Stimulated activated CD4-positive, alpha-beta T cell treated with anti-CD3 and anti-CD28 coated beads, Interleukin-15, amount 100 ng/mL, for 1 hour (primary cell): ENCODE measurements at regions not wholly inside any gene's neighbourhood (a gene's known extent, or its start where the extent isn't known, plus 50 kb on each side); places are given as distances from the start of the nearest gene placed in this dataset.

Experiments
- DNase-seq, 2 donors: peaks; one replicate each; pipeline ENCODE4 v3.0.0-alpha.2; 2020; ENCODE audit warnings: low read depth in 1 of 2, low spot score in 1 of 2

GRCh38 chr2:219887870-219888269 lies 260.4 kb downstream of the SLC4A3 start:
- DNase-seq = no peak

DNA sequence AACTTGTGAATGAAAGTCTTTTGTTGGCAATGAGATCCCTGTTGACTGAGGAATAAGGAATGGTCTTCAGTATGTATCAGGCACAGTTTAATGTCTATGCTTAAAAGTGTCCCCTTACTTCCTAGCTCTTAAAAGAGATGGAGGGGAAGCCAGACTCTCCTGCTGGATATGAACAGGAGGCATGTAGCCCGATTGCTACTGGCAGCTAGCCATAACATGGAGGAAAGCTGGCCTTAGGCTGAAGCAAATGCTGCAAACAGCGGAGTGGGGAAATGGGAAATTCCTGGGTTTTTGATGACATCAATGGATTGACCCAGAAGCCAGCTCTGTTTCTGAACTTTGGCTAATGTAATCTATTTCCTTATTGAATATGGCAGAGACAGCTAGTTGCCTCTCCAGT lies 266.1 kb downstream of the SLC4A3 start:
- DNase-seq = no peak

DNA sequence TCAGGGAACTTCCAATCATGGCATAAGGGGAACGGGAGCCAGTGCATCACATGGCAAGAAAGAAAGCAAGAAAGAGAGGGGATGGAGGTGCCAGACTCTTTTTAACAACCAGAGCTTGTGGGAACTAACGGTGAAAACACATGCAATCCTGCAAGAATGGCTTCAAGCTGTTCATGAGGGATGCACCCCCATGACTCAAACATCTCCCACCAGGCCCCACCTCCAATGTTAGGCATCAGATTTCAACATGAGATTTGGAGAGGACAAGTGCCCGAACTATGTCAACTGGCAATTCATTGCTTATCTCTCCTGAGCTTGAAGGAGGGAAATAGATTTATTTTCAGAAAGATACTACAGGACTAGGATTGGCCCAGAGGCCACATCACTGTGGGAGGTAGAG lies 270.0 kb downstream of the SLC4A3 start:
- no peak for DNase-seq

- DNase-seq = no peak
Measured at GRCh38 chr2:219901155-219901554, 273.7 kb downstream of the SLC4A3 start.

GRCh38 chr2:219902891-219903552 lies 275.6 kb downstream of the SLC4A3 start:
- no peak for DNase-seq

DNA sequence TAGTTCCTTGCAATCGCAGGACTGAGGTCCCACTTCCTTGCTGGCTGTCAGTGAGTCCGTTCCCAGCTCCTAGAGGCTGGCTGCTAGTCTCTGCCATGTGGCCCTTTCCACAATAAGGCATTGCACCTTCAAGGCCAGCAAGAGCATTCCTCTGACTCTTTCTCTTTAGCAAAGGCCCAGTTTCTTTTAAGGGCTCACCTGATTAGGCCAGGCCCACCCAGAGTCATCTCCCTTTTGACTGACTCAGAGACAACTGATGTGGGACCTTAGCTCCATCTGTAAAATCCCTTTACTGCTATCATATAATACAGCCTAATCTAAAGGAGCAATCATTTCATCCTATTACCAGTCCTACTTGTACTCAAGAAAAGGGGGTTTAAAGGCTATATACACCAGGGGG lies 278.2 kb downstream of the SLC4A3 start:
- no peak for DNase-seq

GRCh38 chr2:219906114-219907010 lies 278.9 kb downstream of the SLC4A3 start:
- no peak for DNase-seq

DNA sequence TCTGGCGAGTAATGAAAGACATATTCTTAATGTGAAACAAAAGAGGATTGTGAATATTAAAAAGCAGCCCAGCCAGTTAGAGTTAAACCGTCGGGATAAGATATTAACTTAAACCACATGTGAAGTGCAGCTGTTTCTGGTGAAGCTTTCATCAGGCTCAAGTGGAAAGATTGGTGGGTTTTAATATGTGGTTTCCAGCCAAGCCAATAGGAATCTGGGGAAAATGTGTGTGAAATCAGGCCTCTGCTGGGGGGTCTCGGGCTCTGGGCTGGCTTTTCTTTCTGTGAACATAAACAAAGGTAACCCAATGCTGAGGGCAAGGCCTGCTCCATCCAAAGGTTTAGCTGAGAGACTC lies 279.6 kb downstream of the SLC4A3 start:
- no peak for DNase-seq

DNA sequence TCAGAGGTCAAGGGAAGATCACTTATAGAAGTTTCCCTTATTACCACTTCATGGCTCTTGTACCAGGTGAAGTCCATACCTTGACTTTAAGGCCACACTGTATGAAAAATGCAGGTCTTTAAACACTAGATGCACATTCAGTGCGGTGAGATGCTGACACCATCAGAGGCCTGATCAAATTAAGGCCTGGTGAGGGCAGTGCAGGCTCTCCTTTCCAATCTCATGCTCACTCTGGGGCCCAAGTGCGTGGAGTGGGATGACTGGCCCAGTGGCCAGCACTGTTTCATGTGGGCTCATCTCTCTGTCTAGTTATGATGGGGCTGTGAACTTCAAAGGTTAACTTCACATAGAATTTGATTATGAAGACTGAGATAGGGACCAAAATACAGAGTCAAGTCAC lies 281.1 kb downstream of the SLC4A3 start:
- DNase-seq = no peak

DNA sequence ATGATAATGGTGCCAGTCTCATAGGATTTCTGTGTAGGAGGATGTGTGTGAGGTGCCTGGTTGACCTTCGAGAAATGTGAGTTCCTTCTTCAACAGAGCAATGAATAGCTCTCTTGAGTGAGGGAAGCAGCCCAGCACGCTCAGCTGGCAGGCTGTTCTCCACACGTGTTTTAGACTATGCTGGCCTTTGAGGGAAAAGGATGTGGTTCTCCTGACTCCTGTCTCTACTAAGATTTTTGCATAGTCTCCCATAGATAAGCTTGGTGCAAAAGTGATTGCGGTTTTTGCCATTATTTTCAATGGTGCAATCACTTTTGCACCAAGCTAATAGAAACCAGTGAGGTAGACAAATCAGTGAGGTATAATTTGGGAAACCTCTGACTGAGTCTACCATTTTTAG lies 284.1 kb downstream of the SLC4A3 start:
- DNase-seq = no peak

DNA sequence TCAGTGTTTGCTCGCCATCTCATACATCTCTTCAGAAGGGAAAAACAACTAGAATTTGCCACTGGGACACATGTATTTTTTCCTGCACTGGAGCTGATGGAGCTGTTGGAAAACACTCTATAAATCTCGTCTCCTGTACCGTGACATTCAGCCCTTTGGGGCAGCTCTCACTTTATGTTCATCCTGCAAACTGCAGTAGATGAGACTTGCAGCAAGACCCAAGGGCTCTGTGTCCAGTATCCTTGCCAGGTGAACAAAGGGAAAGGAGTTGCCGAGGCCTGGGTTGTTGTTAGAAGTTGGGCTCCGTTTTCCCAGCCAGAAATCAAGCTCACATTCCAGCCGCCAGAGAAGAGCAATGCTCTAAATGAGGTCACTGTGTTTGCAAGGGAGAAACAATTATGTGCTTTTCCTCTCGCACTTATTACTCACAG lies 285.1 kb downstream of the SLC4A3 start:
- no peak for DNase-seq

DNA sequence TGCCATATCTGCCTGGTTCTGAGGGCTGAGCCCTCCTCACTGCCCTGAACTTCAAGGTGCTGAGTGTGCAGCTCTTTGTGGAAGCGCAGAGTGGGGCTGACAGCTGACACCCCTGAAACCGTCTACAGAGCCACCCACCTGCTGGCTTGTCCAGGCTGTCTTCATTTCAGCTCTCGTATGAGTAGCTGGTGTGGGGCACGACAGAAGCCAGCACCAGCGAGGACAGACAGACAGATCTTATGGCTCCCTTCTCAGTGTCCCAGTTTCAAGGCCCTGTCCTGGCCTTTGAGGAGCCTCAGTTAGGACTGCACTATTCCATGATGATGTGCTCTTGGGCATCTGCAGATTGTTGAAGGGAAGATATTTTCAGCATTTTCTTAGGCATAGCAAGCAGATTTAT lies 287.1 kb downstream of the SLC4A3 start:
- no peak for DNase-seq

DNA sequence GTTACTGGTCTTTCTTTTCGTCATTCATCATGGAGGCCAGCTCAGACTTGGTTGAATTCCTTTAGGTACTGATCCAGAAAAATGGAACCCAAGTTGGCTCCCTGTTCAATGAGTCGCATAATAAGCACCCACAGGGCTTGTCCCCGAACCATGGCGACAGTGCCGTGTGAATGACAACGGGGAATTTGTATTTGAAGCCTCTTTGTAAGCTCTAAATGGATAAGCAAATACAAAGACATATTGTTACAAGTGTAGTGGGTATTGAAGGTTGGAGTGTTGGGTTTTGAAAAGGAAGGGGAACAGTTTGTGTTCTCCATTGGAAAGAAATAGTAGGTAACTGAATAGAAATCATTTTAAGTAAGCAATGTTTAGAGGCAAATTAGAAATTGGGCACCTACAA lies 288.9 kb downstream of the SLC4A3 start:
- no peak for DNase-seq

DNA sequence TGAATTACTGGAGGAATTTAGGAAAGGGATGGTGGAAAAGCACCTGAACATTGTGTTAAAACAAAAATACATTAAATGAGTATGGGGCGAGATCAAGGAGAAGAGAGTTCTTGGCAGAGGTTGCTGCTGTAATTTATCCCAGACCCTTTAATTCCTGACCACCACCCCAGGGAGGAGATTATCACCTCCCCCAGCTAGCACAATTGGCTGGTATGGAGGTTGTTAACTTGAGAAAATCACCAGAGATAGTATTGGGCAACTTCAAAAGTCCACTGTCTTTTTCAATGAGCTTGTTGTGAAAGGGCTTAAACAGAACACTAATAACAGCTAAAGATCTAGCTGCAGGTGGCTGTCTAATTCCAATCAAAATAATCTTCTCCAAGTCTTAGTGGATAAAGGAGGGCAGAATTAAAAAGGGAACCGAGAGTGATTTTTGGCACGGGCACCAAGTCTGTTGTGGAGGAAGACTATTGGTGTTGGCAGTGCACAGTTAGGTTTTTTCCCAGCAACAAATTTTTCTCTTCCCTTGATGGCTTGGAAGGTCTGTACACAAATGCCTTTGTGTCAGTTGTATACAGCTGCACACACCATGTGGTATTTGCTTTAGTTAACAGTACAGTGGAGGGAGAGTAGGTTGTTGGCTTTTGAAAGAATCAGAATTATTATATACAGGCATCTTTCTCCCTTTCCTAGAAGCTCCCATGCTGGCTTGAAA lies 289.5 kb downstream of the SLC4A3 start:
- DNase-seq = no peak

- DNase-seq = no peak
Measured at GRCh38 chr2:219918254-219918653, 290.8 kb downstream of the SLC4A3 start.

GRCh38 chr2:219918944-219919343 lies 291.5 kb downstream of the SLC4A3 start:
- DNase-seq = no peak

- DNase-seq = no peak
Measured at GRCh38 chr2:219919506-219919905, 292.1 kb downstream of the SLC4A3 start.

- DNase-seq = no peak
Measured at GRCh38 chr2:219929835-219930234, 302.4 kb downstream of the SLC4A3 start.

- DNase-seq = no peak
Measured at GRCh38 chr2:219939647-219940046, 312.2 kb downstream of the SLC4A3 start.

- DNase-seq = no peak
Measured at GRCh38 chr2:219944866-219945265, 317.4 kb downstream of the SLC4A3 start.

DNA sequence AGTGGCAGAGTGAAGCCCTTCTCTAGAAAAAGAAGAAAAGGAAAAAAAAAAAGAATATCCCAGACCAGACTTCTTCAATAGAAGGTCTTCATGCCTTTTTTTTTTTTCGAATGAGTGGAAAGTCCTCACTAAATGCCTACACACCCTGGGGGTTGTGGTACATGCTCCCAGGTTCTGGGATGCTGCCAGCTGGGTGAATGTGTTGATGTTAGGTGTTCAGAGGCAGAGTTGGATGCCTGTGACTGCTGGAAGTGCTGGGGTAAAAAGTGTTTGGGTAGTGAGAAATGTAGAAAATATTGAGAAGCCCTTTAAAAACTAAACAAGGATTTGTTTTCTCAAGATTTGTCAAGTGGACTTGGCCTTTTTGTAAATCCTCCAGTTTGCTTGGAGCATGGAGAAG lies 318.6 kb downstream of the SLC4A3 start:
- DNase-seq = no peak

GRCh38 chr2:219946529-219946928 lies 319.1 kb downstream of the SLC4A3 start:
- no peak for DNase-seq
